ENCODE measurements at regions not wholly inside any gene's neighbourhood (a gene's known extent, or its start where the extent isn't known, plus 50 kb on each side); places are given as distances from the start of the nearest gene placed in this dataset.
"Not testable (repeated sequence)": the region's sequence is repeated elsewhere in the genome, so short reads cannot be mapped to it uniquely, and the experiment has no call there.

DNA sequence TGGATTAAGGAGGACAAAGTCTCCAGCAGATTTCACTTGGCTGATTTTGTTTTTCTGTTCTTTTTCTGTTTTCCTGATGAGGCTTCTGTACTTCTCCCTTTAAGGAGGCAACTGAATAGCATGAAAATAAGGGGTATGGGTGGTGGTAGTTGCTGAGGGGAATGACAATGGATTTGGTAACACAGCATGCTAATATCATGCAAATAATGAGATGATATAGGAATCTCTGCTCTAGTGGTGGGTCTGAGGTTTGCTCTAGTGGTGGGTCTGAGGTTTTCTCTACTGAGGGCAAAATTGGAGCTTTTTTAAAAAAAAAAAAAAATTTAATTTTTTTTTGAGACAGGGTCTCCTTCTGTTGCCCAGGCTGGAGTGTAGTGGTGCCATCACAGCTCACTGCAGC, 139.7 kb downstream of the C9orf152 start:
- DNase-seq, result no peak

GRCh38 chr9:110069326-110070248, 138.4 kb downstream of the C9orf152 start:
- peak; percentile 96 for DNase-seq

DNA sequence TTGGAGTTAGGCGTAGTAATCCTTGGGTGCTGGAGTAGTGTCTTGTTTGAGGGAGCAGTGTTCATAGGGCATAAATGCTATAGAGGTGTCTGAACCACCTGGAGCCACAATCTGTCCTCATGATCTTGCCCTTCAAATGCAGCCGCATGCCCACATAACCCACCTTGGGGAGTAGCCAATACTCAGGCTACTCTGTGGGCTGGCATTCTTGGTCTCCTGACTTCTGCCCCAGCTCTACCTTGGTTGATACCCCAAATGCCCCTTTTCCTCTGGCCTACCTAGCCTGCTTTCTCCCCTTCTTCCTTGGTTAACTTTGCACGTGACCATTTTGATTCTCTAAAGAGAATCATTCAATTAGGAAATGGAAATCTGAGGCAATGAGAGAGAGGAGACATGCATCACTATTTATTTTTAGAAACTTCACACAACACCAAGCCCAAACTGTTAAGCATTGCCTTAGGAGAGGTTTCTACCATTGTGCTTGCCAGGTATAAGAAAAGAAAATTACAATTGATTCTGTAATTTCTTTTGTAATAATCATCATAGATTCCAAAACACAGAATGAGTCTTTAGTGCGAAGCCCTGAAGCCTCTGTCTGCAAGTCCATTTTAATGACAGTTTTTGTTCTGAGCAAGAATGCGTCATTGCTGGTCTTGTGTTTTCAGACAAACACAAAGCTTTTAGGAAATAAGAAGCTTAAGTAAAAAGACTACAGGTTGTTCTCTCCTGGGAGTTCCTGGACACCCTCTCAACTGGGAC, 135.2 kb downstream of the C9orf152 start:
- DNase-seq, result no peak

GRCh38 chr9:110073356-110073905, 134.5 kb downstream of the C9orf152 start:
- DNase-seq, result no peak

- DNase-seq, result no peak
Measured at GRCh38 chr9:110076894-110077725, 130.8 kb downstream of the C9orf152 start.

GRCh38 chr9:110077925-110078324, 130.0 kb downstream of the C9orf152 start:
- DNase-seq, result no peak

DNA sequence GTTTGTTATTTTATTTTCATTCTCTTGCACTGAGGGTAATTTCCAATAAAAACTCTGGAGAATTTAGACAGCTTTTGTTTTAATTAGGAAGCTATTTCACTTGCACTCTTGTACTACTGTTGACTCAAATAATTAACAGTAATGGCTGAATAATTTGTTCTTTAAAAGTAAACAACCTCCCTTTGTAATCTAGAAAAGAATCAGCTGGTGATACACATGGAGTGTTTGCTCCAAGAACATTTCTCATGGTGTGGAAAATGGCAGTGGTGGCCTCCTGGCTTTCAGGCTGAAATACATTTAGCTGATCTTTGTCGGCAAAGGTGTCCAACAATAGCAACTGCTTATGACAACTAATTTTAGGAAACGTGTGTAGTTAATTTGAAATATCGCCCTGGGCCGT, 129.4 kb downstream of the C9orf152 start:
- no peak for DNase-seq

DNA sequence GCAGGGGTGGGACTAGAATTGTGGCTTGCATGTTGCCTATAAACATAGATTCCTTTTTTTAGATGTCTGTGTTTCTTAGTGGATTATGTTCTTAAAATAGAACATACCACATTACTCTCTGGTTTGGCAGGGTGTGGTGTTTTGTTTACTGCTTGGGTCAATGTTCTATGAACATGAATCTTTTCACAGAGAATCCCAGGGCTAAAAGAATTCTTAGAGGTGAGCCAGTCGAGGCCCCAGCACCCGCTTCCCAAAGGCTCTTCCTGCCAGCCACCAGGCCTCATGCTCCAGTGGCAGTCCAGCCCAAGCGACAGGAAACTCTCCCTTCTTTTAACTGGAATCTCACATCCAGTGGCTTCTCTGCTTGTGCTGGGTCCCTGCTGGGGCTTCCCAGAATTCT, 126.6 kb downstream of the C9orf152 start:
- DNase-seq, result no peak

GRCh38 chr9:110083866-110084265, 124.1 kb downstream of the C9orf152 start:
- DNase-seq, result no peak

DNA sequence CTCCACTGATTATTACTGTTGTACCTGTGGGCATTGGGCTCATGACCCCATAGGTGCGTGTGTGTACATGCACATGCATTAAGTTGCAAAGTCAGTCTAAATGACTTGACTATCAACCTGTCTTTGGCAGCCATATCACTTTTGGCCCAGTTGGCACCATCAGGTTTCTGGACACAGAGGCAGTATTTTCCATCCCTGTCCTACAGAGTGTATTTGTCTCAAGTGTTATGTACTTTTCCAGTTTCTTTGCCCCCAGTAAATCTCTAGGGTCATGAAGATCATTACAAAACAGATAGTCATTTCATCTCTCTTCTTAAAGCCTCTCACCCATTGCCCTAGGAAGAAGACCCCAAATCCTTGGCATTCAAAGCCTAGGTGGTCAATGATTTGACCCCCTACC, 121.4 kb downstream of the C9orf152 start:
- DNase-seq, result no peak

DNA sequence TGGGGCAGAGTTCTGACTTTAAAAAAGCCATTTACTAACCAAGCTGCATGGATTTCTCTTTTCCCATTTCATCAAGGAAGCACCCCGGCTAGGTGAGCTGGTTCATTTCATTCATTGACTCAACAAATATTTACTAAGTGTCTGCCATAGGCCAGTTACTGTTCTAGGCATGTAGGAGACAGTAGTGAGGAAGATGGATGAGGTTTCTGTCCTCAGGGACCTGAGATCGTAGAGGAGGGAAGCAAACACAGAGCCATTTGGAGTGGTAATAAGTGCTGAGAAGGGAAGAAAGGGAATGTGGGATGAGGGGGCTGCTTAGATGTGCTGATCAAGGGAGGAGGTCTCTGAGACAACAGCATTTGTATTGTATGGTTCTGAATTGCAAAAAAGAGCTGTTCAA, 120.4 kb downstream of the C9orf152 start:
- DNase-seq, result no peak

GRCh38 chr9:110088099-110088498, 119.9 kb downstream of the C9orf152 start:
- DNase-seq, result no peak

GRCh38 chr9:110089681-110090370, 118.1 kb downstream of the C9orf152 start:
- no peak for DNase-seq

DNA sequence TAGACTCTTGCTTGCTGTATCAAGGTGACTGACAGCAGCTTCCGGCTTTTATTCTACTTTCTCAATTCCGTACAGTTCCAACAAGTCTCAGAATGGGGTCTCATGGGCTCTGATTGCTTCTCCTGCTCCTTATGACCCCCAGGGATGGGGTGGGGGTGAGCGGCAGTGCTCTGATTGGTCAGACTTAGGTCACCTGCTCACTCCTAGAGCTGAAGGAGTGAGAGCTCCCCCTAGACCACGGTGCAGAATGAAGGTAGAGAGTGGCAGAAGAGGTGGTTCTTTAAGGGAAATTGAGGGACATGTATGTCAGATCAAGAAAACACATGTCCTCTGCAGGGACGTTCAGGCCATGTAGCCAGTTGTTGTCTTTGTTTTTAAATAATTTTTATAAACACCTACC, 115.2 kb downstream of the C9orf152 start:
- no peak for DNase-seq

GRCh38 chr9:110093417-110093816, 114.5 kb downstream of the C9orf152 start:
- DNase-seq, result no peak

- DNase-seq, result no peak
Measured at GRCh38 chr9:110093871-110094270, 114.1 kb downstream of the C9orf152 start.

GRCh38 chr9:110095161-110095595, 112.8 kb downstream of the C9orf152 start:
- DNase-seq, result no peak

- no peak for DNase-seq
Measured at GRCh38 chr9:110095776-110096175, 112.2 kb downstream of the C9orf152 start.

- not testable (repeated sequence) for DNase-seq
Measured at GRCh38 chr9:110096674-110097073, 111.3 kb downstream of the C9orf152 start.

GRCh38 chr9:110099236-110100095, 108.5 kb downstream of the C9orf152 start:
- DNase-seq, result peak; percentile 63

GRCh38 chr9:110101531-110102161, 106.3 kb downstream of the C9orf152 start:
- DNase-seq, result no peak

Data from amniotic stem cell (primary cell).